ENCODE measurements at regions not wholly inside any gene's neighbourhood (a gene's known extent, or its start where the extent isn't known, plus 50 kb on each side); places are given as distances from the start of the nearest gene placed in this dataset.
A peak's percentile ranks its signal among the peaks of the same experiment; 100 is the strongest.

GRCh38 chr5:106849266-106849665 is 821.5 kb downstream of the EFNA5 start:
- TF ChIP-seq CTCF (IDR thresholded peaks at IDR 0.05): no peak
- no peak for TF ChIP-seq POLR2A (IDR thresholded peaks at IDR 0.05)
- no peak for TF ChIP-seq EP300 (IDR thresholded peaks at IDR 0.05)
- TF ChIP-seq POLR2AphosphoS5 (IDR thresholded peaks at IDR 0.05): no peak
- Histone ChIP-seq H3K9me3 (no peaks in the 10 kb centered on the region), H3K4me3 (no peak overlapping the region), H3K4me1 (peaks cover 0 to 9% (median 6%) of the 10 kb centered on the region in 4 donors), H3K27me3 (no peaks in the 10 kb centered on the region), H3K36me3 (no peaks in the 10 kb centered on the region), H3K27ac (no peak overlapping the region)
- intact Hi-C loops (cut with DNase I; ENCODE audit: low total_unique reads): no loop called here
- DNase-seq: no peak
- WGBS, 5 donors: 19 to 53% (median 28%) methylated on average over 3 of the region's 3 CpGs

GRCh38 chr5:106843812-106844416 is 826.8 kb downstream of the EFNA5 start:
- intact Hi-C loops (cut with DNase I; ENCODE audit: low total_unique reads): no loop called here
- H3K36me3 ChIP-seq: no peaks in the 10 kb centered on the region
- H3K4me3 ChIP-seq: no peak overlapping the region
- no peaks in the 10 kb centered on the region for H3K27me3 ChIP-seq
- TF ChIP-seq CTCF (IDR thresholded peaks at IDR 0.05) (peak in 3 of 7 experiments; percentile 24 to 40 (median 26)), POLR2A (IDR thresholded peaks at IDR 0.05) (no peak)
- H3K9me3 ChIP-seq: no peaks in the 10 kb centered on the region
- DNase-seq: no peak
- no peaks in the 10 kb centered on the region for H3K4me1 ChIP-seq
- 67 to 80% (median 69%) methylated on average over 4 of the region's 4 CpGs for WGBS, 5 donors
- H3K27ac ChIP-seq: no peak overlapping the region

DNA sequence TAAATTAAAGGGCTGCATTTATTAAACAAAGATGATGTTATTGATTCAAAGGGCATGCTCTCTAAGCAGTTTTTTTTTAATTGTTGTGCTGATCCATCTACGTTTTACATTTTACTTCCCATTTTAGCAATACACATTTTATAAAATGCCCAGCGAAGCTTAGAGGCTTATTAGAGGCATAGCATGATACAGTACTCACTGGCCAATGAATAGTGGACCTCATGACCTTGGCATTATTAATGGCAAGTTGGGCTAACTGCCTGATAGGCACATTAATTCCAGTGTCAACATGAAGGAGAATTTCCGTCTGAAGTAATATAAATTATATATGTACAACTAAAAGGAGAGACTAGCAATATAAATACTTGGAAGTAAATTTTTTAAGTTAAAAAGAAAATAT is 837.2 kb downstream of the EFNA5 start:
- H3K27me3 ChIP-seq: no peaks in the 10 kb centered on the region
- H3K27ac ChIP-seq: no peak overlapping the region
- no peaks in the 10 kb centered on the region for H3K4me1 ChIP-seq
- TF ChIP-seq EP300 (IDR thresholded peaks at IDR 0.05) (no peak), POLR2A (IDR thresholded peaks at IDR 0.05) (no peak), CTCF (IDR thresholded peaks at IDR 0.05) (no peak), POLR2AphosphoS5 (IDR thresholded peaks at IDR 0.05) (no peak)
- WGBS, 5 donors: 30 to 50% (median 47%) methylated on average over 3 of the region's 3 CpGs
- no peak overlapping the region for H3K4me3 ChIP-seq
- H3K36me3 ChIP-seq: no peaks in the 10 kb centered on the region
- no peak for DNase-seq
- no peaks in the 10 kb centered on the region for H3K9me3 ChIP-seq
- intact Hi-C loops (cut with DNase I; ENCODE audit: low total_unique reads): no loop called here

GRCh38 chr5:106827061-106827460 is 843.7 kb downstream of the EFNA5 start:
- Histone ChIP-seq H3K27ac (no peak overlapping the region), H3K36me3 (no peaks in the 10 kb centered on the region), H3K4me3 (no peak overlapping the region), H3K4me1 (no peaks in the 10 kb centered on the region), H3K27me3 (no peaks in the 10 kb centered on the region), H3K9me3 (no peaks in the 10 kb centered on the region)
- intact Hi-C loops (cut with DNase I; ENCODE audit: low total_unique reads): no loop called here
- no peak for DNase-seq
- 90 to 97% (median 93%) methylated on average over 1 of the region's 1 CpG for WGBS, 5 donors
- TF ChIP-seq CTCF (IDR thresholded peaks at IDR 0.05): no peak
- no peak for TF ChIP-seq POLR2A (IDR thresholded peaks at IDR 0.05)
- no peak for TF ChIP-seq POLR2AphosphoS5 (IDR thresholded peaks at IDR 0.05)
- TF ChIP-seq EP300 (IDR thresholded peaks at IDR 0.05): no peak

All from stomach (tissue), 8 donors.